Lower leg skin (tissue), 4 donors: ENCODE measurements at regions not wholly inside any gene's neighbourhood (a gene's known extent, or its start where the extent isn't known, plus 50 kb on each side); places are given as distances from the start of the nearest gene placed in this dataset.

ENCODE experiments used
- DNase-seq, 2 donors: peaks; one replicate each; pipeline ENCODE4 v3.0.0-alpha.2; 2019; ENCODE audit warnings: low spot score in 2 of 2
- H3K4me3 ChIP-seq: fragments of 200-600 bp; sonication (generic); 2 replicates; pipeline ENCODE4 v1.5.1; 2017; ENCODE audit warnings: mild to moderate bottlenecking, low read depth; ENCODE audit not compliant: poor library complexity, severe bottlenecking
- CTCF ChIP-seq, 3 donors: fragments of 450-650 bp; IDR thresholded peaks; one replicate each; pipeline ENCODE4 v1.5.1; 2016; ENCODE audit warnings: antibody characterized with exemption in 3 of 3, mild to moderate bottlenecking in 3 of 3, moderate library complexity in 2 of 3
- POLR2A ChIP-seq, 2 donors: fragments of 450-650 bp; IDR thresholded peaks; one replicate each; pipeline ENCODE4 v1.6.1; 2016 to 2017; ENCODE audit warnings: antibody characterized with exemption in 2 of 2, mild to moderate bottlenecking in 1 of 2, moderate library complexity in 1 of 2
- WGBS, 2 donors: methylation state at CpG; one replicate each; pipeline ENCODE4 v1.1.5; 2018; 5-methylcytosine and 5-hydroxymethylcytosine counted together
- intact Hi-C: fragments of 100-400 bp; cut with DNase I; formaldehyde crosslinking; loops from one replicate; pipeline ENCODE4 v1.15.0; 2023; ENCODE audit warnings: low total_unique reads

DNA sequence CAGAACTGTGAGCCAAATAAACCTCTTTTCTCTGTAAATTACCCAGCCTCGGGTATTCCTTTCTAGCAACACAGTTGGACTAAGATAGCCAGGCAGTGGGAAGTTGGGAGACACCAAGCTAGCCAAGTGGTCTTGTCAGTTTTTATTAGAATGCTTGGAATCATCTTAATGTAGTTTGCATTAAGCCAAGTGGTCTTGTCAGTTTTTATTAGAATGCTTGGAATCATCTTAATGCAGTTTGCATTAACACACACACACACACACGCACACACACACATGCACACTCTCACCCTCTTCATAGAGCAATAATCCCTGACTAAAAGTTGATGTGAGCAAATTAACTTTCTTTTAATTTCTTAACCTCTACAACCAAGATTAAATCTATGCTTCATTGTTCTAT is 151.5 kb downstream of the VAPA start:
- no peak for DNase-seq
- 87 to 98% methylated on average over 2 of the region's 2 CpGs for WGBS, 2 donors
- no peak overlapping the region for H3K4me3 ChIP-seq
- TF ChIP-seq CTCF (IDR thresholded peaks at IDR 0.05), result no peak
- no peak for TF ChIP-seq POLR2A (IDR thresholded peaks at IDR 0.05)
- intact Hi-C loops, result no loop called here

GRCh38 chr18:10067670-10068659 is 154.1 kb downstream of the VAPA start:
- TF ChIP-seq CTCF (IDR thresholded peaks at IDR 0.05), result no peak
- TF ChIP-seq POLR2A (IDR thresholded peaks at IDR 0.05), result no peak
- WGBS, 2 donors, result 85 to 86% methylated on average over 19 of the region's 19 CpGs
- no peak overlapping the region for H3K4me3 ChIP-seq
- intact Hi-C loops, result no loop called here
- no peak for DNase-seq

- no peak for TF ChIP-seq POLR2A (IDR thresholded peaks at IDR 0.05)
- no peak for TF ChIP-seq CTCF (IDR thresholded peaks at IDR 0.05)
- no peak for DNase-seq
- WGBS, 2 donors, result 95 to 97% methylated on average over 21 to 22 of the region's 22 CpGs
- H3K4me3 ChIP-seq, result no peak overlapping the region
- intact Hi-C loops, result no loop called here
Measured at GRCh38 chr18:10068766-10069567, 155.2 kb downstream of the VAPA start.

DNA sequence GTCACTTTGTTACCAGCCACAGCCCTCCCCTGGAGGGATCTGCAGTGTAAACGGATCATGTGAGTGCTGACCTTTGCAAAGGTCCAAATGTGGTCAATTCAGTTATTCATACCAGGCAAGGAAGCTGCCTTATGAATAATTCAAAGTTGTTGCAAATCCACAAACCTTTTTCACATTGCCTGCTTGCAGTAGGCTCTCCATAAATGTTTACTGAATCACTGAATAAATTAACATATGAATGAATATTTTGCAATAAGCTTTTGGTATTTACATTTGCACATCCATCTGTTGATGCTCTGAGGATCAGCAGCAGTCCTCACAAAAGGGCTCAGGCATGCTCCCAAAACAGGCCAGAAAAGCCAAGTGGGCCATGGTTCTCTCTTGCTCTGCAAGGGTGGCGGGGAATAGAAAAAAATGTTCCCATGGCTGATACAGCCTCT is 156.8 kb downstream of the VAPA start:
- intact Hi-C loops, result no loop called here
- TF ChIP-seq POLR2A (IDR thresholded peaks at IDR 0.05) (no peak), CTCF (IDR thresholded peaks at IDR 0.05) (no peak)
- DNase-seq, result no peak
- WGBS, 2 donors, result 61 to 77% methylated on average over 2 of the region's 2 CpGs
- H3K4me3 ChIP-seq, result no peak overlapping the region

DNA sequence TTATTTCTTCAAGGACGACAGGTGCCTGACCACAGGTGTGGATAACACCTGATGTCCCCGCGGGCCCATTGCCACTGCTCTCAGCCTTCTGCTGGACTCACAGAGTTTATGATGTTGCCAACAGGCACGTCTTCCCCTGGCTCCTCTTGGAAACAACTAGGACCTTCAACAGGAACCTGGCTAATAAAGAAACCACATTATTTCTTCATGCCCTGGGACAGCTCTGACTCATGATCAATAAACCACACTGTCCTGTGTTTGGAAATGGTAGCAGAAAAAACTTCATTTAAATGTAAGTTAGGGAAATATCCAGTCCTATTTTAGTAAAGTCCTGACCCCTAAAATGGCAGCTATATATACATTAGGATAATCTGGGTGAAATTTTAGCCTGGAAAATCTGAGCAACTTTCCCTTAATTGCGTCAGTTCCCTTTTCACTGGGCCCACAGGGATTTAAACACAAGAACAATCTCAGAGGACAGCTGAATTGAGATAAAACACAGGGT is 158.9 kb downstream of the VAPA start:
- intact Hi-C loops, result no loop called here
- H3K4me3 ChIP-seq, result no peak overlapping the region
- DNase-seq, result no peak
- TF ChIP-seq CTCF (IDR thresholded peaks at IDR 0.05) (no peak), POLR2A (IDR thresholded peaks at IDR 0.05) (no peak)
- WGBS, 2 donors, result 71 to 77% methylated on average over 5 of the region's 5 CpGs
